HEK293T (cell line): ENCODE measurements at regions not wholly inside any gene's neighbourhood (a gene's known extent, or its start where the extent isn't known, plus 50 kb on each side); places are given as distances from the start of the nearest gene placed in this dataset.

Source experiments
- BHLHE40 ChIP-seq: fragments of 450-650 bp; IDR thresholded peaks from 2 replicates; pipeline ENCODE4 v1.6.1; 2016; ENCODE audit warnings: mild to moderate bottlenecking, moderate library complexity, borderline replicate concordance
- ELF4 ChIP-seq: fragments of 450-650 bp; IDR thresholded peaks from 2 replicates; pipeline ENCODE4 v1.6.1; 2017; ENCODE audit warnings: antibody characterized with exemption
- FOXA1 ChIP-seq: fragments of 450-650 bp; IDR thresholded peaks from 2 replicates; pipeline ENCODE4 v1.6.1; 2016; ENCODE audit warnings: mild to moderate bottlenecking
- FOXM1 ChIP-seq: fragments of 450-650 bp; IDR thresholded peaks from 2 replicates; pipeline ENCODE4 v1.6.1; 2017; ENCODE audit warnings: mild to moderate bottlenecking, borderline replicate concordance

- TF ChIP-seq BHLHE40 (no peak), FOXA1 (no peak), FOXM1 (no peak), ELF4 (no peak)
These were observed 362.3 kb downstream of the PMP22 start for GRCh38 chr17:14902803-14903202.
